ENCODE measurements at regions not wholly inside any gene's neighbourhood (a gene's known extent, or its start where the extent isn't known, plus 50 kb on each side); places are given as distances from the start of the nearest gene placed in this dataset.

- H3K4me2 ChIP-seq (ENCODE audit: control insufficient read depth, insufficient read depth) = no peak overlapping the region
- BruUV-seq (replicated peaks) = no TSS peak
- no peaks in the 10 kb centered on the region for H4K20me1 ChIP-seq (ENCODE audit: control insufficient read depth, insufficient read depth)
- H3K79me2 ChIP-seq (ENCODE audit: control insufficient read depth, insufficient read depth, low read length) = no peaks in the 10 kb centered on the region
- H3K9me3 ChIP-seq (replicated peaks; ENCODE audit: control insufficient read depth, insufficient read depth, low read length) = no peaks in the 10 kb centered on the region
- ChIA-PET CTCF (no interaction called here), POLR2A (no interaction called here), RAD21 (ENCODE audit: unreplicated experiment) (no interaction called here), SMC1A (ENCODE audit: uncharacterized antibody, unreplicated experiment) (interaction anchor here (1.7 kb wide), 1 partner anchor 8 kb away, joined by 7 read pairs; no protein-coding TSS in a partner anchor)
- ATAC-seq (no peak), DNase-seq (ENCODE audit: low read depth, low spot score) (no peak), FAIRE-seq (no peak)
- no peak overlapping the region for H3K27ac ChIP-seq (ENCODE audit: control insufficient read depth, insufficient read depth)
- no peak overlapping the region for H3K9ac ChIP-seq (ENCODE audit: control insufficient read depth, insufficient read depth, low read length)
- intact Hi-C loops (cut with micrococcal nuclease; ENCODE audit: unreplicated experiment) (no loop called here), in situ Hi-C loops (cut with MboI) (no loop called here)
- no peaks in the 10 kb centered on the region for H3K36me3 ChIP-seq (ENCODE audit: control insufficient read depth in 2 of 2, insufficient read depth in 2 of 2, low read length in 1 of 2)
- no peaks in the 10 kb centered on the region for H3K4me1 ChIP-seq (ENCODE audit: control insufficient read depth, insufficient read depth, low read length)
- H2AFZ ChIP-seq (ENCODE audit: control insufficient read depth, low read depth, low read length) = no peak overlapping the region
- TF ChIP-seq MXI1 (IDR thresholded peaks at IDR 0.05; ENCODE audit: low read depth, low read length) (no peak), POLR2A (IDR thresholded peaks at IDR 0.05; ENCODE audit: low read depth, low read length) (no peak), MTA3 (IDR thresholded peaks at IDR 0.05; ENCODE audit: borderline replicate concordance, low read length) (no peak), CHD4 (IDR thresholded peaks at IDR 0.05) (no peak), ELK1 (IDR thresholded peaks at IDR 0.05; ENCODE audit: low read depth, low read length) (no peak), PAX5 (IDR thresholded peaks at IDR 0.05; ENCODE audit: borderline replicate concordance, low read depth, low read length) (no peak), SPI1 (IDR thresholded peaks at IDR 0.05; ENCODE audit: borderline replicate concordance, insufficient read depth, low read depth, low read length) (no peak), BACH1 (IDR thresholded peaks at IDR 0.05; ENCODE audit: borderline replicate concordance) (no peak), ESRRA (IDR thresholded peaks at IDR 0.05; ENCODE audit: low read length) (no peak)
- H3K27me3 ChIP-seq (replicated peaks in 1 of 2; ENCODE audit: control insufficient read depth in 2 of 2, insufficient read depth in 2 of 2, low read length in 1 of 2) = no peaks in the 10 kb centered on the region
- H3K4me3 ChIP-seq = no peak overlapping the region
These were observed 438.2 kb downstream of the ARHGEF28 start for GRCh38 chr5:74064225-74064624.

GRCh38 chr5:74063821-74064220 is 437.8 kb downstream of the ARHGEF28 start:
- Histone ChIP-seq H3K4me1 (ENCODE audit: control insufficient read depth, insufficient read depth, low read length) (no peaks in the 10 kb centered on the region), H3K27me3 (replicated peaks in 1 of 2; ENCODE audit: control insufficient read depth in 2 of 2, insufficient read depth in 2 of 2, low read length in 1 of 2) (no peaks in the 10 kb centered on the region), H3K36me3 (ENCODE audit: control insufficient read depth in 2 of 2, insufficient read depth in 2 of 2, low read length in 1 of 2) (no peaks in the 10 kb centered on the region), H3K9me3 (replicated peaks; ENCODE audit: control insufficient read depth, insufficient read depth, low read length) (no peaks in the 10 kb centered on the region), H3K4me2 (ENCODE audit: control insufficient read depth, insufficient read depth) (no peak overlapping the region), H3K27ac (ENCODE audit: control insufficient read depth, insufficient read depth) (no peak overlapping the region), H3K79me2 (ENCODE audit: control insufficient read depth, insufficient read depth, low read length) (no peaks in the 10 kb centered on the region), H3K4me3 (no peak overlapping the region), H2AFZ (ENCODE audit: control insufficient read depth, low read depth, low read length) (no peak overlapping the region), H4K20me1 (ENCODE audit: control insufficient read depth, insufficient read depth) (no peaks in the 10 kb centered on the region), H3K9ac (ENCODE audit: control insufficient read depth, insufficient read depth, low read length) (no peak overlapping the region)
- CTCF ChIA-PET = no interaction called here
- WGBS (ENCODE audit: insufficient coverage, insufficient replicate concordance, low lambda C conversion rate, missing lambda C conversion rate) = 28% methylated on average over 3 of the region's 3 CpGs
- POLR2A ChIA-PET = no interaction called here
- BruUV-seq (replicated peaks) = no TSS peak
- intact Hi-C loops (cut with micrococcal nuclease; ENCODE audit: unreplicated experiment) (no loop called here), in situ Hi-C loops (cut with MboI) (no loop called here)
- SMC1A ChIA-PET (ENCODE audit: uncharacterized antibody, unreplicated experiment) = no interaction called here
- RAD21 ChIA-PET (ENCODE audit: unreplicated experiment) = no interaction called here
- no peak for DNase-seq (ENCODE audit: low read depth, low spot score)
- ATAC-seq = no peak
- FAIRE-seq = no peak
- TF ChIP-seq SMARCA5 (IDR thresholded peaks at IDR 0.05) (no peak), ZNF207 (IDR thresholded peaks at IDR 0.05; ENCODE audit: borderline replicate concordance) (no peak), ZNF217 (IDR thresholded peaks at IDR 0.05) (no peak), TCF3 (IDR thresholded peaks at IDR 0.05; ENCODE audit: borderline replicate concordance, insufficient read depth, low read depth, low read length) (no peak), BCLAF1 (IDR thresholded peaks at IDR 0.05) (no peak)
